ENCODE measurements at regions not wholly inside any gene's neighbourhood (a gene's known extent, or its start where the extent isn't known, plus 50 kb on each side); places are given as distances from the start of the nearest gene placed in this dataset.

DNA sequence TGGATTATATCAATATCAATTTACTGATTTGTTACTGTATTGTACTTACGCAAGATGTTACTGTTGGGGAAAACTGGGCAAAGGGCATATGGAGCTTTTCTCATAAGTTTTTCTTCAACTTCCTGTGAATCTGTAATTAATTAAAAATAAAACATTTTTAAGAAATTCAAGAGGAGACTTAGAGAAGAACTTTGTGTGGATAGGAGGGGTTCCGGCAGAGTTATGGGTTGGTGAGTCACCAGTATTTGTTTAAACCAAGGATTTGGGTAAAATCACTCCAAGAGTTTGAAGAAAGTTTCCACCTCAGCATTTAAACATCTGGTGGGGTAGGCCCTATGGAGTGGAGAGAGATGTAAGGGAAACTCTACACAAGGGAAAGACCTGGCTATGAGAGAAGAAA, 379.6 kb downstream of the TSHZ3 start:
- TF ChIP-seq SIN3A (IDR thresholded peaks at IDR 0.05; ENCODE audit: borderline replicate concordance, insufficient read depth, low read depth, low read length): no peak
- TF ChIP-seq TCF7L2 (IDR thresholded peaks at IDR 0.05; ENCODE audit: low read depth, low read length): no peak
- TF ChIP-seq, protein P1, sequence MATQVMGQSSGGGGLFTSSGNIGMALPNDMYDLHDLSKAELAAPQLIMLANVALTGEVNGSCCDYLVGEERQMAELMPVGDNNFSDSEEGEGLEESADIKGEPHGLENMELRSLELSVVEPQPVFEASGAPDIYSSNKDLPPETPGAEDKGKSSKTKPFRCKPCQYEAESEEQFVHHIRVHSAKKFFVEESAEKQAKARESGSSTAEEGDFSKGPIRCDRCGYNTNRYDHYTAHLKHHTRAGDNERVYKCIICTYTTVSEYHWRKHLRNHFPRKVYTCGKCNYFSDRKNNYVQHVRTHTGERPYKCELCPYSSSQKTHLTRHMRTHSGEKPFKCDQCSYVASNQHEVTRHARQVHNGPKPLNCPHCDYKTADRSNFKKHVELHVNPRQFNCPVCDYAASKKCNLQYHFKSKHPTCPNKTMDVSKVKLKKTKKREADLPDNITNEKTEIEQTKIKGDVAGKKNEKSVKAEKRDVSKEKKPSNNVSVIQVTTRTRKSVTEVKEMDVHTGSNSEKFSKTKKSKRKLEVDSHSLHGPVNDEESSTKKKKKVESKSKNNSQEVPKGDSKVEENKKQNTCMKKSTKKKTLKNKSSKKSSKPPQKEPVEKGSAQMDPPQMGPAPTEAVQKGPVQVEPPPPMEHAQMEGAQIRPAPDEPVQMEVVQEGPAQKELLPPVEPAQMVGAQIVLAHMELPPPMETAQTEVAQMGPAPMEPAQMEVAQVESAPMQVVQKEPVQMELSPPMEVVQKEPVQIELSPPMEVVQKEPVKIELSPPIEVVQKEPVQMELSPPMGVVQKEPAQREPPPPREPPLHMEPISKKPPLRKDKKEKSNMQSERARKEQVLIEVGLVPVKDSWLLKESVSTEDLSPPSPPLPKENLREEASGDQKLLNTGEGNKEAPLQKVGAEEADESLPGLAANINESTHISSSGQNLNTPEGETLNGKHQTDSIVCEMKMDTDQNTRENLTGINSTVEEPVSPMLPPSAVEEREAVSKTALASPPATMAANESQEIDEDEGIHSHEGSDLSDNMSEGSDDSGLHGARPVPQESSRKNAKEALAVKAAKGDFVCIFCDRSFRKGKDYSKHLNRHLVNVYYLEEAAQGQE (IDR thresholded peaks at IDR 0.05; ENCODE audit: insufficient read depth in 1 of 2, low read depth in 2 of 2, low read length in 1 of 2): no peak
- TF ChIP-seq POLR2AphosphoS5 (IDR thresholded peaks at IDR 0.05; ENCODE audit: low read depth, low read length): no peak
- ChIA-PET POLR2A (no interaction called here), CTCF (no interaction called here)
- intact Hi-C loops (cut with micrococcal nuclease; ENCODE audit: unreplicated experiment): no loop called here
- Histone ChIP-seq H3K27me3 (ENCODE audit: control insufficient read depth, insufficient read depth, low read length) (no peaks in the 10 kb centered on the region), H3K4me1 (ENCODE audit: control insufficient read depth, insufficient read depth, low read length) (no peaks in the 10 kb centered on the region), H3K4me3 (ENCODE audit: low read depth in 2 of 2, low read length in 2 of 2) (no peak overlapping the region), H3K27ac (ENCODE audit: low read length) (no peak overlapping the region), H3K36me3 (ENCODE audit: control insufficient read depth, insufficient read depth, low read length) (no peaks in the 10 kb centered on the region), H3K9me3 (ENCODE audit: control insufficient read depth, insufficient read depth, low read depth, low read length) (no peaks in the 10 kb centered on the region)
- no peak for ATAC-seq
- DNase-seq (ENCODE audit: low read depth, low spot score): no peak
- in situ Hi-C loops (cut with HindIII; ENCODE audit: low pct_unique_long_range_greater_than_20kb, low sequenced_read_pairs): no loop called here
- no TSS peak for BruUV-seq (replicated peaks)

DNA sequence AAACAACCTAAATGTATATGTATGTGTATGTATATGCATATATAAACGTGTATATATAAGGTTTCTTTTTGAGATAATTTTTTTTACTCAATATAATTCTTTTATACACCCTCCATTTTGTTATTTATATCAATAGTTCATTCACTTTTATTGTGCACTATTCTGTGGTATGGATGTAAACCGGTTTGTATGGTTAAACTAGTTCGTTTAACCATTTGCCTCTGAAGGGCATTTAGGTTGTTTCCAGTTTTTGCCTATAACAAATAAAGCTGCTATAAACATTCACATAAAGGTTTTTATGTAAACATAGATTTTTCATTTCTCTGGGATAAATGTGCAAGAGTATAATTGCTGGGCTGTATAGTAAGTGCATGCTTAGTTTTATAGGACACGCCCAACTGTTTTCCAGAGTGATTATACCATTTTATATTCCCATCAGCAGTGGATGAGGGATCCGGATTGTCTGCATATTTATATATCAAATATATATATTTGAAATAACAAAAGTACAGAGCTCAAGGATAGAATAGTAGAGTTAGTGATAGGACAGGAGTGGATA, 380.3 kb downstream of the TSHZ3 start:
- no peak for ATAC-seq
- Histone ChIP-seq H3K9me3 (ENCODE audit: control insufficient read depth, insufficient read depth, low read depth, low read length) (no peaks in the 10 kb centered on the region), H3K36me3 (ENCODE audit: control insufficient read depth, insufficient read depth, low read length) (no peaks in the 10 kb centered on the region), H3K4me3 (ENCODE audit: low read depth in 2 of 2, low read length in 2 of 2) (no peak overlapping the region), H3K4me1 (ENCODE audit: control insufficient read depth, insufficient read depth, low read length) (no peaks in the 10 kb centered on the region), H3K27me3 (ENCODE audit: control insufficient read depth, insufficient read depth, low read length) (no peaks in the 10 kb centered on the region), H3K27ac (ENCODE audit: low read length) (no peak overlapping the region)
- CTCF ChIA-PET: no interaction called here
- intact Hi-C loops (cut with micrococcal nuclease; ENCODE audit: unreplicated experiment): no loop called here
- BruUV-seq (replicated peaks): no TSS peak
- no peak for TF ChIP-seq TCF7L2 (IDR thresholded peaks at IDR 0.05; ENCODE audit: low read depth, low read length)
- TF ChIP-seq POLR2AphosphoS5 (IDR thresholded peaks at IDR 0.05; ENCODE audit: low read depth, low read length): no peak
- TF ChIP-seq, protein P2, sequence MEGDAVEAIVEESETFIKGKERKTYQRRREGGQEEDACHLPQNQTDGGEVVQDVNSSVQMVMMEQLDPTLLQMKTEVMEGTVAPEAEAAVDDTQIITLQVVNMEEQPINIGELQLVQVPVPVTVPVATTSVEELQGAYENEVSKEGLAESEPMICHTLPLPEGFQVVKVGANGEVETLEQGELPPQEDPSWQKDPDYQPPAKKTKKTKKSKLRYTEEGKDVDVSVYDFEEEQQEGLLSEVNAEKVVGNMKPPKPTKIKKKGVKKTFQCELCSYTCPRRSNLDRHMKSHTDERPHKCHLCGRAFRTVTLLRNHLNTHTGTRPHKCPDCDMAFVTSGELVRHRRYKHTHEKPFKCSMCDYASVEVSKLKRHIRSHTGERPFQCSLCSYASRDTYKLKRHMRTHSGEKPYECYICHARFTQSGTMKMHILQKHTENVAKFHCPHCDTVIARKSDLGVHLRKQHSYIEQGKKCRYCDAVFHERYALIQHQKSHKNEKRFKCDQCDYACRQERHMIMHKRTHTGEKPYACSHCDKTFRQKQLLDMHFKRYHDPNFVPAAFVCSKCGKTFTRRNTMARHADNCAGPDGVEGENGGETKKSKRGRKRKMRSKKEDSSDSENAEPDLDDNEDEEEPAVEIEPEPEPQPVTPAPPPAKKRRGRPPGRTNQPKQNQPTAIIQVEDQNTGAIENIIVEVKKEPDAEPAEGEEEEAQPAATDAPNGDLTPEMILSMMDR (IDR thresholded peaks at IDR 0.05): no peak
- TF ChIP-seq, protein P1 (IDR thresholded peaks at IDR 0.05; ENCODE audit: insufficient read depth in 1 of 2, low read depth in 2 of 2, low read length in 1 of 2): no peak
- TF ChIP-seq SIN3A (IDR thresholded peaks at IDR 0.05; ENCODE audit: borderline replicate concordance, insufficient read depth, low read depth, low read length): no peak
- in situ Hi-C loops (cut with HindIII; ENCODE audit: low pct_unique_long_range_greater_than_20kb, low sequenced_read_pairs): no loop called here
- POLR2A ChIA-PET: no interaction called here
- no peak for DNase-seq (ENCODE audit: low read depth, low spot score)

Data from Panc1 (cell line).